ENCODE measurements at regions not wholly inside any gene's neighbourhood (a gene's known extent, or its start where the extent isn't known, plus 50 kb on each side); places are given as distances from the start of the nearest gene placed in this dataset.

DNA sequence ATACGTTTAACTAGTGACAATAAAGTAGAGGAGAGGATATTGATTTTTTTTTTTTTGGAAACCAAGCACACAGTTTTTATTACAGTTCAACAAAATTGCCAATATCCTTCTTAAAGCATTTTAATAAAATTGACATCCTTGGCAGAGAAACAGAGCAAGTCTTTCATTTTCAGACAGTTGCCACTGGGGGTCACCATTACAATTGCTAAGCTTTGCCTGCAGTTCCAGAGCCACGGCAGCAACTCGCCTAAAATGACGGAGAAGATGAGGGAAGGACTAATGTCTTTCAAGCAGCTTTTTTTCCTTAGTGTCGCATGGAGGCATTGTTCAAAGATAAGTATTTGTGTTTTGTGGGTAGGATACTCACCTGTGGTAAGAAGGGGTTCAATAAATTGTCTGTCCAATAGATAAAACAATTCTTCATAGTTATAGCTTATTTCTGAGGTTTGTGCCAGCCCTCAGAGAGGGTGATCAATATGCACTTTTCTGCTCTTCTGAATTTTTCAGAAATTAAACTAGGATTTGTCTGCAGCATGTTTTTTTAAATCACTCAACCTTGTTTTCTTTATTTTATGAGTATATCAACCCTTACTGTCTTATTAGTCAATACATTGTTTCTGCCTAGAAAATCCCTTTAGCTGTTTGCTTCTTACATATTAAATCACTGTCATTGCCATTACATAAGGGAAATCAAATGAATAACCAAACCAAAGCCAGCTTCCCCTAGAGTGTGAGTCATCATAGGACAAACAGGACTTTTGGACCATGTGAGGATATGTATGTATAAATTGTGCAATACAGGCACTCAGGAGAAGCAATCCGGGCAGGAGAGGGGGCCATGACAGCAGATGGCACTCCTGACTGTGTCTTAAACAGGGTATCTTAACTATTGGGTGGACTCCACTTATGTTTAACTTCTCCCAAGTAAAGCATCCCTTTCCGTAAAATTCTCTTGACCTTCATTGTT is 508.1 kb upstream of the ARX start:
- TF ChIP-seq POLR2AphosphoS5 (IDR thresholded peaks at IDR 0.05; ENCODE audit: borderline replicate concordance, low read depth, low read length) (no peak), FOXP2 (optimal IDR thresholded peaks at IDR 0.05; ENCODE audit: control extremely low read depth, extremely low read length, insufficient read depth) (no peak), EZH2 (IDR thresholded peaks at IDR 0.05) (no peak)
